ENCODE measurements at regions not wholly inside any gene's neighbourhood (a gene's known extent, or its start where the extent isn't known, plus 50 kb on each side); places are given as distances from the start of the nearest gene placed in this dataset.
A peak's percentile ranks its signal among the peaks of the same experiment; 100 is the strongest.
"Not testable (repeated sequence)": the region's sequence is repeated elsewhere in the genome, so short reads cannot be mapped to it uniquely, and the experiment has no call there.

- intact Hi-C loops (cut with DNase I; ENCODE audit: low total_unique reads): no loop called here
These were observed 200.7 kb upstream of the ECI2 start for GRCh38 chr6:4336084-4336483.

GRCh38 chr6:4334158-4334740 is 198.9 kb upstream of the ECI2 start:
- not testable (repeated sequence) for H3K4me3 ChIP-seq (ENCODE audit: low read depth, poor library complexity, severe bottlenecking)

More at GRCh38 chr6:4336084-4336483, 200.7 kb upstream of the ECI2 start:
- TF ChIP-seq CTCF (IDR thresholded peaks at IDR 0.05): no peak
- no peak for TF ChIP-seq POLR2A (IDR thresholded peaks at IDR 0.05)
- no peak overlapping the region for H3K4me3 ChIP-seq (ENCODE audit: low read depth, poor library complexity, severe bottlenecking)
- DNase-seq (ENCODE audit: low spot score in 2 of 2): no peak
- 86 to 95% methylated on average over 4 of the region's 4 CpGs for WGBS, 2 donors

GRCh38 chr6:4327841-4328240 is 192.5 kb upstream of the ECI2 start:
- DNase-seq (ENCODE audit: low spot score in 2 of 2): no peak
- TF ChIP-seq POLR2A (IDR thresholded peaks at IDR 0.05) (no peak), CTCF (IDR thresholded peaks at IDR 0.05) (no peak)
- intact Hi-C loops (cut with DNase I; ENCODE audit: low total_unique reads): no loop called here
- no peak overlapping the region for H3K4me3 ChIP-seq (ENCODE audit: low read depth, poor library complexity, severe bottlenecking)
- 77 to 83% methylated on average over 1 of the region's 1 CpG for WGBS, 2 donors

More at GRCh38 chr6:4334158-4334740, 198.9 kb upstream of the ECI2 start:
- intact Hi-C loops (cut with DNase I; ENCODE audit: low total_unique reads): loop anchor here (2.0 kb wide), 1 partner anchor 29 kb away; no protein-coding TSS in a partner anchor
- WGBS, 2 donors: 79 to 86% methylated on average over 20 to 24 of the region's 24 CpGs
- not testable (repeated sequence) for DNase-seq (ENCODE audit: low spot score in 2 of 2)

- DNase-seq (ENCODE audit: low spot score in 2 of 2): no peak
- intact Hi-C loops (cut with DNase I; ENCODE audit: low total_unique reads): no loop called here
- H3K4me3 ChIP-seq (ENCODE audit: low read depth, poor library complexity, severe bottlenecking): no peak overlapping the region
- no peak for TF ChIP-seq POLR2A (IDR thresholded peaks at IDR 0.05)
- TF ChIP-seq CTCF (IDR thresholded peaks at IDR 0.05): no peak
These were observed 189.4 kb upstream of the ECI2 start for GRCh38 chr6:4324746-4325145.

GRCh38 chr6:4323322-4323721 is 187.9 kb upstream of the ECI2 start:
- WGBS, 2 donors: 56 to 68% methylated on average over 2 of the region's 2 CpGs
- TF ChIP-seq CTCF (IDR thresholded peaks at IDR 0.05) (no peak), POLR2A (IDR thresholded peaks at IDR 0.05) (no peak)
- intact Hi-C loops (cut with DNase I; ENCODE audit: low total_unique reads): no loop called here
- H3K4me3 ChIP-seq (ENCODE audit: low read depth, poor library complexity, severe bottlenecking): no peak overlapping the region
- DNase-seq (ENCODE audit: low spot score in 2 of 2): no peak

- DNase-seq (ENCODE audit: low spot score in 2 of 2): peak in 1 of 2 donors; percentile 41
- H3K4me3 ChIP-seq (ENCODE audit: low read depth, poor library complexity, severe bottlenecking): no peak overlapping the region
- whole genome bisulfite sequencing, 2 donors: 56 to 57% methylated on average over 1 of the region's 1 CpG
- TF ChIP-seq POLR2A (IDR thresholded peaks at IDR 0.05) (no peak), CTCF (IDR thresholded peaks at IDR 0.05) (no peak)
- intact Hi-C loops (cut with DNase I; ENCODE audit: low total_unique reads): no loop called here
These were observed 187.5 kb upstream of the ECI2 start for GRCh38 chr6:4322846-4323309.

Measured in lower leg skin (tissue), 4 donors.